ENCODE measurements at regions not wholly inside any gene's neighbourhood (a gene's known extent, or its start where the extent isn't known, plus 50 kb on each side); places are given as distances from the start of the nearest gene placed in this dataset.

DNA sequence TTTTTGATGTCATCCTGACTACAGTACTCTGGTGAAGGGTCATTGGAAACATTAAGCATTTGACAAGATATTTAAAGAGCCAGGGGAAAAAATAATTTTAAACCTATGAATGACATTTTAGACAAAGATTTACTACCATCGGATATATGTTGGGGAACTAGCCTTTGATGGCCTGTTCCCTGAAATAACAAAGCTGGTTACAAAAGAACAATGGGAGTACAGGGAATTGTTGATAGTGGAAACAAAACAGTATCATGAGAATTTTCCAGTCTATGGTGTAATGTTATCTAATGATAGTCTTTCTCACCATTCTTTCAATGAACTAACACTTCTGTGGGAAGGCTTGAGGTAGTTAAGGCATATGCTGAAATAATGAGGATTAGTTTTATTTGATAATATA is 125.9 kb upstream of the KLHL4 start:
- TF ChIP-seq, protein P1, sequence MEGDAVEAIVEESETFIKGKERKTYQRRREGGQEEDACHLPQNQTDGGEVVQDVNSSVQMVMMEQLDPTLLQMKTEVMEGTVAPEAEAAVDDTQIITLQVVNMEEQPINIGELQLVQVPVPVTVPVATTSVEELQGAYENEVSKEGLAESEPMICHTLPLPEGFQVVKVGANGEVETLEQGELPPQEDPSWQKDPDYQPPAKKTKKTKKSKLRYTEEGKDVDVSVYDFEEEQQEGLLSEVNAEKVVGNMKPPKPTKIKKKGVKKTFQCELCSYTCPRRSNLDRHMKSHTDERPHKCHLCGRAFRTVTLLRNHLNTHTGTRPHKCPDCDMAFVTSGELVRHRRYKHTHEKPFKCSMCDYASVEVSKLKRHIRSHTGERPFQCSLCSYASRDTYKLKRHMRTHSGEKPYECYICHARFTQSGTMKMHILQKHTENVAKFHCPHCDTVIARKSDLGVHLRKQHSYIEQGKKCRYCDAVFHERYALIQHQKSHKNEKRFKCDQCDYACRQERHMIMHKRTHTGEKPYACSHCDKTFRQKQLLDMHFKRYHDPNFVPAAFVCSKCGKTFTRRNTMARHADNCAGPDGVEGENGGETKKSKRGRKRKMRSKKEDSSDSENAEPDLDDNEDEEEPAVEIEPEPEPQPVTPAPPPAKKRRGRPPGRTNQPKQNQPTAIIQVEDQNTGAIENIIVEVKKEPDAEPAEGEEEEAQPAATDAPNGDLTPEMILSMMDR (IDR thresholded peaks at IDR 0.05; ENCODE audit: insufficient read depth, low read length) = no peak
- no peak for TF ChIP-seq GABPA (IDR thresholded peaks at IDR 0.05; ENCODE audit: low read depth)
- TF ChIP-seq, protein P2, sequence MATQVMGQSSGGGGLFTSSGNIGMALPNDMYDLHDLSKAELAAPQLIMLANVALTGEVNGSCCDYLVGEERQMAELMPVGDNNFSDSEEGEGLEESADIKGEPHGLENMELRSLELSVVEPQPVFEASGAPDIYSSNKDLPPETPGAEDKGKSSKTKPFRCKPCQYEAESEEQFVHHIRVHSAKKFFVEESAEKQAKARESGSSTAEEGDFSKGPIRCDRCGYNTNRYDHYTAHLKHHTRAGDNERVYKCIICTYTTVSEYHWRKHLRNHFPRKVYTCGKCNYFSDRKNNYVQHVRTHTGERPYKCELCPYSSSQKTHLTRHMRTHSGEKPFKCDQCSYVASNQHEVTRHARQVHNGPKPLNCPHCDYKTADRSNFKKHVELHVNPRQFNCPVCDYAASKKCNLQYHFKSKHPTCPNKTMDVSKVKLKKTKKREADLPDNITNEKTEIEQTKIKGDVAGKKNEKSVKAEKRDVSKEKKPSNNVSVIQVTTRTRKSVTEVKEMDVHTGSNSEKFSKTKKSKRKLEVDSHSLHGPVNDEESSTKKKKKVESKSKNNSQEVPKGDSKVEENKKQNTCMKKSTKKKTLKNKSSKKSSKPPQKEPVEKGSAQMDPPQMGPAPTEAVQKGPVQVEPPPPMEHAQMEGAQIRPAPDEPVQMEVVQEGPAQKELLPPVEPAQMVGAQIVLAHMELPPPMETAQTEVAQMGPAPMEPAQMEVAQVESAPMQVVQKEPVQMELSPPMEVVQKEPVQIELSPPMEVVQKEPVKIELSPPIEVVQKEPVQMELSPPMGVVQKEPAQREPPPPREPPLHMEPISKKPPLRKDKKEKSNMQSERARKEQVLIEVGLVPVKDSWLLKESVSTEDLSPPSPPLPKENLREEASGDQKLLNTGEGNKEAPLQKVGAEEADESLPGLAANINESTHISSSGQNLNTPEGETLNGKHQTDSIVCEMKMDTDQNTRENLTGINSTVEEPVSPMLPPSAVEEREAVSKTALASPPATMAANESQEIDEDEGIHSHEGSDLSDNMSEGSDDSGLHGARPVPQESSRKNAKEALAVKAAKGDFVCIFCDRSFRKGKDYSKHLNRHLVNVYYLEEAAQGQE (IDR thresholded peaks at IDR 0.05; ENCODE audit: insufficient replicate concordance, low read depth) = no peak
- no peak for TF ChIP-seq POLR2AphosphoS5 (IDR thresholded peaks at IDR 0.05; ENCODE audit: low read depth)

All from HL-60 (cell line).